HEK293 (cell line): ENCODE measurements at regions not wholly inside any gene's neighbourhood (a gene's known extent, or its start where the extent isn't known, plus 50 kb on each side); places are given as distances from the start of the nearest gene placed in this dataset.

Experiments used
- CTCF ChIA-PET: fragments of 350-600 bp; formaldehyde crosslinking; extraction: SDS; loops from one replicate; lab custom pipeline; 2021; ENCODE audit warnings: antibody characterized with exemption; lab: Yijun Ruan, JAX
- POLR2A ChIA-PET: fragments of 300-600 bp; formaldehyde crosslinking; extraction: SDS; loops from one replicate; lab custom pipeline; 2020; ENCODE audit warnings: antibody characterized with exemption, inconsistent platforms; lab: Yijun Ruan, JAX
- H3K27ac ChIP-seq: fragments of 200-500 bp; sonication (Bioruptor generic); 2 replicates; pipeline ENCODE4 v1.5.1; 2014; ENCODE audit warnings: low read depth, low read length, control low read depth, inconsistent platforms; ENCODE audit errors: extremely low read depth
- H3K36me3 ChIP-seq, 2 experiments: fragments of 200-500 bp in 1 of 2; sonication (Bioruptor generic) in 1 of 2; 1 replicate in 1 of 2; 2 replicates in 1 of 2; pipeline ENCODE4 v1.5.1; 2014 to 2017; ENCODE audit warnings: inconsistent platforms in 2 of 2, low read length in 2 of 2; ENCODE audit not compliant: control insufficient read depth in 2 of 2, insufficient read depth in 1 of 2
- H3K4me1 ChIP-seq: fragments of 200-500 bp; sonication (Bioruptor generic); 2 replicates; pipeline ENCODE4 v1.5.1; 2014; ENCODE audit warnings: mild to moderate bottlenecking, low read length, inconsistent platforms; ENCODE audit not compliant: control insufficient read depth, insufficient read depth
- H3K4me3 ChIP-seq: 2 replicates; pipeline ENCODE4 v1.5.1; 2011; ENCODE audit warnings: low read depth, mild to moderate bottlenecking, control low read depth, low read length, moderate library complexity
- H3K9me3 ChIP-seq: fragments of 200-500 bp; sonication (Bioruptor generic); 2 replicates; pipeline ENCODE4 v1.5.1; 2014; ENCODE audit warnings: low read depth, low read length, inconsistent platforms; ENCODE audit not compliant: control insufficient read depth, insufficient read depth
- GLI4 ChIP-seq: fragments of 450-650 bp; formaldehyde crosslinking; IDR thresholded peaks from 2 replicates; pipeline ENCODE4 v1.5.1; 2016; ENCODE audit warnings: missing biosample characterization, missing genetic modification characterization
- PRDM6 ChIP-seq: fragments of 450-650 bp; formaldehyde crosslinking; IDR thresholded peaks from 2 replicates; pipeline ENCODE4 v1.5.1; 2017; ENCODE audit warnings: missing biosample characterization, missing genetic modification characterization
- SP3 ChIP-seq: fragments of 450-650 bp; formaldehyde crosslinking; IDR thresholded peaks from 2 replicates; pipeline ENCODE4 v1.5.1; 2016; ENCODE audit warnings: missing biosample characterization, missing genetic modification characterization
- YY1 ChIP-seq: fragments of 450-650 bp; formaldehyde crosslinking; IDR thresholded peaks from 2 replicates; pipeline ENCODE4 v1.5.1; 2018; ENCODE audit warnings: missing biosample characterization, missing genetic modification characterization
- ZBTB7A ChIP-seq: fragments of 450-650 bp; formaldehyde crosslinking; IDR thresholded peaks from 2 replicates; pipeline ENCODE4 v1.5.1; 2016; ENCODE audit warnings: low read depth, missing biosample characterization, missing genetic modification characterization
- ZFP41 ChIP-seq: fragments of 450-650 bp; formaldehyde crosslinking; IDR thresholded peaks from 2 replicates; pipeline ENCODE4 v1.5.1; 2016; ENCODE audit warnings: missing biosample characterization, missing genetic modification characterization, borderline replicate concordance
- ZNF132 ChIP-seq: fragments of 450-650 bp; formaldehyde crosslinking; IDR thresholded peaks from 2 replicates; pipeline ENCODE4 v1.5.1; 2017; ENCODE audit warnings: missing biosample characterization, missing genetic modification characterization, borderline replicate concordance
- ZNF146 ChIP-seq: fragments of 450-650 bp; formaldehyde crosslinking; IDR thresholded peaks from 2 replicates; pipeline ENCODE4 v1.5.1; 2016; ENCODE audit warnings: missing biosample characterization, missing genetic modification characterization
- ZNF16 ChIP-seq: fragments of 450-650 bp; formaldehyde crosslinking; IDR thresholded peaks from 2 replicates; pipeline ENCODE4 v1.5.1; 2016; ENCODE audit warnings: low read depth, missing biosample characterization, missing genetic modification characterization
- ZNF169 ChIP-seq: fragments of 450-650 bp; formaldehyde crosslinking; IDR thresholded peaks from 2 replicates; pipeline ENCODE4 v1.5.1; 2016; ENCODE audit warnings: missing biosample characterization, missing genetic modification characterization
- ZNF174 ChIP-seq: fragments of 450-650 bp; formaldehyde crosslinking; IDR thresholded peaks from 2 replicates; pipeline ENCODE4 v1.5.0; 2017; ENCODE audit warnings: missing biosample characterization, mild to moderate bottlenecking, missing genetic modification characterization
- ZNF202 ChIP-seq: fragments of 450-650 bp; formaldehyde crosslinking; IDR thresholded peaks from 2 replicates; pipeline ENCODE4 v1.5.1; 2016; ENCODE audit warnings: missing biosample characterization, missing genetic modification characterization, borderline replicate concordance
- ZNF223 ChIP-seq: fragments of 450-650 bp; formaldehyde crosslinking; IDR thresholded peaks from 2 replicates; pipeline ENCODE4 v1.5.1; 2016; ENCODE audit warnings: missing biosample characterization, missing genetic modification characterization
- ZNF335 ChIP-seq: fragments of 450-650 bp; formaldehyde crosslinking; conservative IDR thresholded peaks from 2 replicates; pipeline ENCODE4 v1.5.1; 2016; ENCODE audit warnings: missing biosample characterization, missing genetic modification characterization
- ZNF354C ChIP-seq: fragments of 450-650 bp; formaldehyde crosslinking; IDR thresholded peaks from 2 replicates; pipeline ENCODE4 v1.5.1; 2016; ENCODE audit warnings: missing biosample characterization, missing genetic modification characterization, low read depth, borderline replicate concordance
- ZNF398 ChIP-seq: fragments of 450-650 bp; formaldehyde crosslinking; IDR thresholded peaks from 2 replicates; pipeline ENCODE4 v1.5.1; 2017; ENCODE audit warnings: missing biosample characterization, missing genetic modification characterization
- ZNF404 ChIP-seq: fragments of 450-650 bp; formaldehyde crosslinking; IDR thresholded peaks from 2 replicates; pipeline ENCODE4 v1.5.1; 2017; ENCODE audit warnings: missing biosample characterization, missing genetic modification characterization
- ZNF558 ChIP-seq: fragments of 450-650 bp; formaldehyde crosslinking; IDR thresholded peaks from 2 replicates; pipeline ENCODE4 v1.5.1; 2016; ENCODE audit warnings: missing biosample characterization, missing genetic modification characterization
- ZNF830 ChIP-seq: fragments of 450-650 bp; IDR thresholded peaks from 2 replicates; pipeline ENCODE4 v1.5.0; 2018; ENCODE audit warnings: missing biosample characterization, missing genetic modification characterization, low read depth, mild to moderate bottlenecking, moderate library complexity
- TF ChIP-seq, protein P1 (sequence below): fragments of 450-650 bp; formaldehyde crosslinking; IDR thresholded peaks from 2 replicates; pipeline ENCODE4 v1.5.1; 2016; ENCODE audit warnings: missing biosample characterization, missing genetic modification characterization

GRCh38 chr4:183814461-183814860 lies 90.6 kb upstream of the STOX2 start:
- Histone ChIP-seq H3K36me3 (no peaks in the 10 kb centered on the region), H3K9me3 (no peaks in the 10 kb centered on the region), H3K27ac (no peak overlapping the region), H3K4me3 (no peak overlapping the region), H3K4me1 (no peaks in the 10 kb centered on the region)
- CTCF ChIA-PET: no interaction called here
- TF ChIP-seq ZNF174 (tag by site-specific recombination) (no peak), ZBTB7A (no peak), ZNF16 (tag by site-specific recombination) (no peak), ZNF169 (tag by site-specific recombination) (no peak), YY1 (tag by site-specific recombination) (no peak), ZNF132 (tag by site-specific recombination) (no peak), ZNF354C (no peak), ZFP41 (tag by site-specific recombination) (no peak), SP3 (tag by site-specific recombination) (no peak), ZNF398 (tag by site-specific recombination) (no peak), PRDM6 (tag by site-specific recombination) (no peak), GLI4 (no peak), ZNF830 (tag by site-specific recombination) (no peak), ZNF202 (no peak), ZNF335 (tag by site-specific recombination) (no peak), ZNF223 (tag by site-specific recombination) (no peak), ZNF558 (tag by site-specific recombination) (no peak)
- TF ChIP-seq, protein P1, sequence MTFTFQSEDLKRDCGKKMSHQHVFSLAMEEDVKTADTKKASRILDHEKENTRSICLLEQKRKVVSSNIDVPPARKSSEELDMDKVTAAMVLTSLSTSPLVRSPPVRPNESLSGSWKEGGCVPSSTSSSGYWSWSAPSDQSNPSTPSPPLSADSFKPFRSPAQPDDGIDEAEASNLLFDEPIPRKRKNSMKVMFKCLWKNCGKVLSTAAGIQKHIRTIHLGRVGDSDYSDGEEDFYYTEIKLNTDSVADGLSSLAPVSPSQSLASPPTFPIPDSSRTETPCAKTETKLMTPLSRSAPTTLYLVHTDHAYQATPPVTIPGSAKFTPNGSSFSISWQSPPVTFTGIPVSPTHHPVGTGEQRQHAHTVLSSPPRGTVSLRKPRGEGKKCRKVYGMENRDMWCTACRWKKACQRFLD: no peak
- POLR2A ChIA-PET: no interaction called here

DNA sequence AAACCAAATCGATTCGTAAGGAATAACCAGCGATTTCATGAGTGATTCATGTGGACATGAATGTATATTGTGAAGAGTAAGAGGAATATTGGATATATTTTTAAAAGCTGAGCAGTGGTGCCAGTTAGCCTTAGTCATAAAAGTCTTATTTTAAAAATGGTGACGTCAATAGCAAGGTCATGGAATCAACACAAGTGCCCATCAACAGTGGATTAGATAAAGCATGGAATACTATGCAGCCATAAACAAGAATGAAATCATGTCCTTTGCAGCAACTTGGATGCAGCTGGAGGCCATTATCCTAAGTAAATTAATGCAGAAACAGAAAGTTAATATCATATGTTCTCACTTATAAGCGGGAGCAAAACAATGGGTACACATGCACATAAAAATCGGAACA lies 89.0 kb upstream of the STOX2 start:
- Histone ChIP-seq H3K4me3 (no peak overlapping the region), H3K27ac (no peak overlapping the region), H3K36me3 (no peaks in the 10 kb centered on the region), H3K4me1 (no peaks in the 10 kb centered on the region), H3K9me3 (no peaks in the 10 kb centered on the region)
- CTCF ChIA-PET: no interaction called here
- TF ChIP-seq ZNF146 (tag by site-specific recombination): peak; percentile 78
- TF ChIP-seq ZNF404 (tag by site-specific recombination): no peak
- POLR2A ChIA-PET: no interaction called here
